A549 (cell line): ENCODE measurements at regions not wholly inside any gene's neighbourhood (a gene's known extent, or its start where the extent isn't known, plus 50 kb on each side); places are given as distances from the start of the nearest gene placed in this dataset.

Source experiments
- ATAC-seq, 2 experiments: fragments of 200-7000 bp in 1 of 2; fragments of >200 bp in 1 of 2; cut with Nextera tagmentation in 1 of 2; cut with Tn5 transposase in 1 of 2; 3 replicates each; pipeline versions ENCODE4 v1.8.0 to v1.9.1; 2018 to 2020; ENCODE audit warnings: mild to moderate bottlenecking in 1 of 2, moderate library complexity in 1 of 2
- CTCF ChIA-PET: fragments of 300-600 bp; sonication (Branson Sonifier 250); formaldehyde crosslinking; extraction: SDS; loops from one replicate; lab custom pipeline; 2021; ENCODE audit warnings: antibody characterized with exemption, inconsistent platforms; lab: Yijun Ruan, JAX
- POLR2A ChIA-PET: fragments of 350-600 bp; formaldehyde crosslinking; extraction: SDS; loops from one replicate; lab custom pipeline; 2021; ENCODE audit warnings: antibody characterized with exemption, inconsistent platforms; lab: Yijun Ruan, JAX
- DNase-seq, 2 experiments: peaks; one replicate each; pipeline versions ENCODE4 v3.0.0 to v3.0.0-alpha.2; 2011 to 2016; ENCODE audit warnings: low read depth in 1 of 2, low spot score in 1 of 2
- FAIRE-seq: peaks from 2 replicates; lab custom pipeline; 2011; peaks lifted over from hg19 to GRCh38; lab: Jason Lieb, UNC
- H3K27ac ChIP-seq, 2 experiments: fragments of >200 bp; sonication (Bioruptor Twin); formaldehyde crosslinking; 3 replicates each; pipeline ENCODE4 v1.5.1; 2016 to 2017
- H3K4me1 ChIP-seq: fragments of >200 bp; sonication (Bioruptor Twin); formaldehyde crosslinking; 3 replicates; pipeline ENCODE4 v1.6.1; 2016
- H3K4me2 ChIP-seq: fragments of >200 bp; sonication (Bioruptor Twin); formaldehyde crosslinking; 3 replicates; pipeline ENCODE4 v1.6.1; 2016
- H3K4me3 ChIP-seq: fragments of >200 bp; sonication (Bioruptor Twin); formaldehyde crosslinking; 3 replicates; pipeline ENCODE4 v1.5.1; 2016
- H3K9me3 ChIP-seq: fragments of >200 bp; sonication (Bioruptor Twin); formaldehyde crosslinking; 3 replicates; pipeline ENCODE4 v1.6.1; 2016
- CBX8 ChIP-seq: fragments of 200-600 bp; sonication (generic); IDR thresholded peaks from 2 replicates; pipeline ENCODE4 v1.6.1; 2016
- EP300 ChIP-seq, 2 experiments: fragments of >200 bp; sonication (Bioruptor Twin); formaldehyde crosslinking; IDR thresholded peaks; 2 replicates in 1 of 2; 3 replicates in 1 of 2; pipeline ENCODE4 v1.6.1; 2016 to 2017
- FOSB ChIP-seq: fragments of 250-450 bp; sonication (Bioruptor Pico); IDR thresholded peaks from 2 replicates; pipeline ENCODE4 v1.5.0; 2020; ENCODE audit warnings: mild to moderate bottlenecking, moderate library complexity
- FOSL2 ChIP-seq, 2 experiments: fragments of 450-650 bp in 1 of 2; fragments of >200 bp in 1 of 2; sonication (Bioruptor Twin) in 1 of 2; formaldehyde crosslinking; IDR thresholded peaks; 2 replicates each; pipeline versions ENCODE4 v1.5.0 to v1.6.1; 2016 to 2020; ENCODE audit warnings: mild to moderate bottlenecking in 1 of 2, moderate library complexity in 1 of 2
- FOXS1 ChIP-seq: fragments of 250-450 bp; sonication (Bioruptor Pico); IDR thresholded peaks from 2 replicates; pipeline ENCODE4 v1.5.0; 2020; ENCODE audit warnings: mild to moderate bottlenecking, moderate library complexity
- GATA3 ChIP-seq: IDR thresholded peaks from 2 replicates; pipeline ENCODE4 v1.6.1; 2012; ENCODE audit warnings: borderline replicate concordance
- HEYL ChIP-seq: fragments of 250-450 bp; sonication (Bioruptor Pico); IDR thresholded peaks from 2 replicates; pipeline ENCODE4 v1.8.0; 2021; ENCODE audit warnings: mild to moderate bottlenecking, moderate library complexity
- HOXA7 ChIP-seq: fragments of 250-450 bp; sonication (Bioruptor Pico); IDR thresholded peaks from 2 replicates; pipeline ENCODE4 v1.5.0; 2020; ENCODE audit warnings: mild to moderate bottlenecking, moderate library complexity
- JUN ChIP-seq, 2 experiments: fragments of >200 bp; sonication (Bioruptor Twin); formaldehyde crosslinking; IDR thresholded peaks; 2 replicates in 1 of 2; 3 replicates in 1 of 2; pipeline ENCODE4 v1.6.1; 2016 to 2017
- JUNB ChIP-seq: fragments of >200 bp; sonication (Bioruptor Twin); formaldehyde crosslinking; IDR thresholded peaks from 2 replicates; pipeline ENCODE4 v1.6.1; 2016
- KDM1A ChIP-seq: fragments of 200-600 bp; sonication (generic); IDR thresholded peaks from 2 replicates; pipeline ENCODE4 v1.6.1; 2016; ENCODE audit warnings: low read depth, mild to moderate bottlenecking
- MAFK ChIP-seq: fragments of 450-650 bp; IDR thresholded peaks from 2 replicates; pipeline ENCODE4 v1.6.1; 2014; ENCODE audit not compliant: partially characterized antibody
- NFE2L2 ChIP-seq: fragments of 150-350 bp; conservative IDR thresholded peaks from 2 replicates; pipeline ENCODE4 v1.6.1; 2014; ENCODE audit warnings: low read length
- NR3C1 ChIP-seq: fragments of >200 bp; sonication (Bioruptor Twin); formaldehyde crosslinking; IDR thresholded peaks from 3 replicates; pipeline ENCODE4 v1.6.1; 2017
- RAD21 ChIP-seq, 2 experiments: fragments of >200 bp in 1 of 2; sonication (Bioruptor Twin) in 1 of 2; formaldehyde crosslinking in 1 of 2; IDR thresholded peaks in 1 of 2; conservative IDR thresholded peaks in 1 of 2; 2 replicates in 1 of 2; 3 replicates in 1 of 2; pipeline ENCODE4 v1.6.1; 2012 to 2018; ENCODE audit warnings: inconsistent platforms in 1 of 2
- RFX5 ChIP-seq: fragments of 450-650 bp; IDR thresholded peaks from 2 replicates; pipeline ENCODE4 v1.7.1; 2014; ENCODE audit warnings: antibody characterized with exemption, mild to moderate bottlenecking, moderate library complexity
- SREBF2 ChIP-seq: fragments of 450-650 bp; IDR thresholded peaks from 2 replicates; pipeline ENCODE4 v1.6.1; 2014; ENCODE audit warnings: mild to moderate bottlenecking, moderate library complexity
- TFCP2L1 ChIP-seq: fragments of 250-450 bp; sonication (Bioruptor Pico); IDR thresholded peaks from 2 replicates; pipeline ENCODE4 v1.5.0; 2021; ENCODE audit warnings: mild to moderate bottlenecking
- TP53 ChIP-seq: fragments of 250-450 bp; sonication (Bioruptor Pico); IDR thresholded peaks from 2 replicates; pipeline ENCODE4 v1.5.0; 2021; ENCODE audit warnings: mild to moderate bottlenecking, moderate library complexity
- ZC3H11A ChIP-seq: fragments of 450-650 bp; IDR thresholded peaks from 2 replicates; pipeline ENCODE4 v1.6.1; 2014; ENCODE audit warnings: antibody characterized with exemption, mild to moderate bottlenecking
- WGBS: methylation state at CpG from one replicate; pipeline ENCODE4 v1.1.6; 2017; ENCODE audit errors: missing lambda C conversion rate; 5-methylcytosine and 5-hydroxymethylcytosine counted together
- TF ChIP-seq, protein P1 (sequence below): fragments of 250-450 bp; sonication (Bioruptor Pico); IDR thresholded peaks from 2 replicates; pipeline ENCODE4 v1.5.0; 2020; ENCODE audit warnings: low read depth, mild to moderate bottlenecking, moderate library complexity
- TF ChIP-seq, protein P2 (sequence below): IDR thresholded peaks from 2 replicates; pipeline ENCODE4 v1.6.1; 2012
- TF ChIP-seq, protein P3 (sequence below): fragments of 250-450 bp; sonication (Bioruptor Pico); IDR thresholded peaks from 2 replicates; pipeline ENCODE4 v1.5.0; 2021; ENCODE audit warnings: mild to moderate bottlenecking, moderate library complexity, borderline replicate concordance
- TF ChIP-seq, protein P4 (sequence below): fragments of >200 bp; sonication (Bioruptor Twin); formaldehyde crosslinking; IDR thresholded peaks from 3 replicates; pipeline ENCODE4 v1.5.1; 2016
- TF ChIP-seq, protein P5 (sequence below): fragments of >200 bp; sonication (Bioruptor Twin); formaldehyde crosslinking; IDR thresholded peaks from 3 replicates; pipeline ENCODE4 v1.6.1; 2016
- TF ChIP-seq, protein P6 (sequence below): fragments of >200 bp; sonication (Bioruptor Twin); formaldehyde crosslinking; IDR thresholded peaks from 2 replicates; pipeline ENCODE4 v1.6.1; 2016

DNA sequence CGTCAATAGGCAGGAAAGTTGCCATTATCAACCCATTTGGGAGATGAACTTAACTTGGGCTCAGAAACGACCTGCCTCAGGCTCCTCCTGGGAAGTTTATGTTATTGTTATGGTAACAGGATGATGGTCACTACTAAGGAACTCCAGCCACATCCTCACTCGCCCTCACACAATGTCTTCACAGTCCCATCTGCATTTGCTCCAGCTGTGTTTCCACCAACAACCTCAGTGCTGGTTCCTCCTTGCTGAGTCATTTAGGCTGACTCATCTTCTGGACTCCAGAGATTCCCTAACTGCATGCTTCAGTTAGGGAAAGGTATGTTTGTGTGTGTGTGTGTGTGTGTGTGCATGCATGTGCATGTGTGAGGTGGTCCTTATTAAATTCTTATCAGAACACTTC is 293.4 kb upstream of the BOD1L1 start:
- 22% methylated on average over 3 of the region's 3 CpGs for WGBS
- FAIRE-seq, result peak; percentile 23
- TF ChIP-seq JUN (IDR thresholded peaks at IDR 0.05), result peak in 1 of 2 experiments; percentile 38; a peak in 1 of 5 replicates
- peak; percentile 95 for TF ChIP-seq MAFK
- TF ChIP-seq, protein P1, sequence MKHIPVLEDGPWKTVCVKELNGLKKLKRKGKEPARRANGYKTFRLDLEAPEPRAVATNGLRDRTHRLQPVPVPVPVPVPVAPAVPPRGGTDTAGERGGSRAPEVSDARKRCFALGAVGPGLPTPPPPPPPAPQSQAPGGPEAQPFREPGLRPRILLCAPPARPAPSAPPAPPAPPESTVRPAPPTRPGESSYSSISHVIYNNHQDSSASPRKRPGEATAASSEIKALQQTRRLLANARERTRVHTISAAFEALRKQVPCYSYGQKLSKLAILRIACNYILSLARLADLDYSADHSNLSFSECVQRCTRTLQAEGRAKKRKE (CRISPR knock-in tag), result peak; percentile 57; the same call in 1 of the 2 replicates
- TF ChIP-seq RAD21 (conservative IDR thresholded peaks at IDR 0.05 in 1 of 2, IDR thresholded peaks at IDR 0.05 in 1 of 2), result peak; percentile 16 to 24; a peak in 1 of 5 replicates
- TF ChIP-seq, protein P2, sequence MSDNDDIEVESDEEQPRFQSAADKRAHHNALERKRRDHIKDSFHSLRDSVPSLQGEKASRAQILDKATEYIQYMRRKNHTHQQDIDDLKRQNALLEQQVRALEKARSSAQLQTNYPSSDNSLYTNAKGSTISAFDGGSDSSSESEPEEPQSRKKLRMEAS, result peak; percentile 78
- TF ChIP-seq EP300 (IDR thresholded peaks at IDR 0.05), result peak in 1 of 2 experiments; percentile 48; a peak in 2 of 5 replicates
- TF ChIP-seq FOXS1, result 0 out of 2 replicates have a peak, but pooled peaks have one; percentile 20
- no peak for TF ChIP-seq CBX8
- TF ChIP-seq, protein P3, sequence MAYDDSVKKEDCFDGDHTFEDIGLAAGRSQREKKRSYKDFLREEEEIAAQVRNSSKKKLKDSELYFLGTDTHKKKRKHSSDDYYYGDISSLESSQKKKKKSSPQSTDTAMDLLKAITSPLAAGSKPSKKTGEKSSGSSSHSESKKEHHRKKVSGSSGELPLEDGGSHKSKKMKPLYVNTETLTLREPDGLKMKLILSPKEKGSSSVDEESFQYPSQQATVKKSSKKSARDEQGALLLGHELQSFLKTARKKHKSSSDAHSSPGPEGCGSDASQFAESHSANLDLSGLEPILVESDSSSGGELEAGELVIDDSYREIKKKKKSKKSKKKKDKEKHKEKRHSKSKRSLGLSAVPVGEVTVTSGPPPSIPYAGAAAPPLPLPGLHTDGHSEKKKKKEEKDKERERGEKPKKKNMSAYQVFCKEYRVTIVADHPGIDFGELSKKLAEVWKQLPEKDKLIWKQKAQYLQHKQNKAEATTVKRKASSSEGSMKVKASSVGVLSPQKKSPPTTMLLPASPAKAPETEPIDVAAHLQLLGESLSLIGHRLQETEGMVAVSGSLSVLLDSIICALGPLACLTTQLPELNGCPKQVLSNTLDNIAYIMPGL, result no peak
- TF ChIP-seq, protein P4, sequence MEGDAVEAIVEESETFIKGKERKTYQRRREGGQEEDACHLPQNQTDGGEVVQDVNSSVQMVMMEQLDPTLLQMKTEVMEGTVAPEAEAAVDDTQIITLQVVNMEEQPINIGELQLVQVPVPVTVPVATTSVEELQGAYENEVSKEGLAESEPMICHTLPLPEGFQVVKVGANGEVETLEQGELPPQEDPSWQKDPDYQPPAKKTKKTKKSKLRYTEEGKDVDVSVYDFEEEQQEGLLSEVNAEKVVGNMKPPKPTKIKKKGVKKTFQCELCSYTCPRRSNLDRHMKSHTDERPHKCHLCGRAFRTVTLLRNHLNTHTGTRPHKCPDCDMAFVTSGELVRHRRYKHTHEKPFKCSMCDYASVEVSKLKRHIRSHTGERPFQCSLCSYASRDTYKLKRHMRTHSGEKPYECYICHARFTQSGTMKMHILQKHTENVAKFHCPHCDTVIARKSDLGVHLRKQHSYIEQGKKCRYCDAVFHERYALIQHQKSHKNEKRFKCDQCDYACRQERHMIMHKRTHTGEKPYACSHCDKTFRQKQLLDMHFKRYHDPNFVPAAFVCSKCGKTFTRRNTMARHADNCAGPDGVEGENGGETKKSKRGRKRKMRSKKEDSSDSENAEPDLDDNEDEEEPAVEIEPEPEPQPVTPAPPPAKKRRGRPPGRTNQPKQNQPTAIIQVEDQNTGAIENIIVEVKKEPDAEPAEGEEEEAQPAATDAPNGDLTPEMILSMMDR, result no peak
- TF ChIP-seq HOXA7 (CRISPR knock-in tag), result no peak
- peak; percentile 69 for TF ChIP-seq NFE2L2
- no peak for TF ChIP-seq NR3C1
- TF ChIP-seq, protein P5, sequence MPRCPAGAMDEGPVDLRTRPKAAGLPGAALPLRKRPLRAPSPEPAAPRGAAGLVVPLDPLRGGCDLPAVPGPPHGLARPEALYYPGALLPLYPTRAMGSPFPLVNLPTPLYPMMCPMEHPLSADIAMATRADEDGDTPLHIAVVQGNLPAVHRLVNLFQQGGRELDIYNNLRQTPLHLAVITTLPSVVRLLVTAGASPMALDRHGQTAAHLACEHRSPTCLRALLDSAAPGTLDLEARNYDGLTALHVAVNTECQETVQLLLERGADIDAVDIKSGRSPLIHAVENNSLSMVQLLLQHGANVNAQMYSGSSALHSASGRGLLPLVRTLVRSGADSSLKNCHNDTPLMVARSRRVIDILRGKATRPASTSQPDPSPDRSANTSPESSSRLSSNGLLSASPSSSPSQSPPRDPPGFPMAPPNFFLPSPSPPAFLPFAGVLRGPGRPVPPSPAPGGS, result 0 out of 3 replicates have a peak, but pooled peaks have one; percentile 21
- TF ChIP-seq GATA3, result peak; percentile 72; the same call in 1 of the 2 replicates
- peak; percentile 70 for TF ChIP-seq FOSL2 (IDR thresholded peaks at IDR 0.05)
- TF ChIP-seq FOSL2 (CRISPR knock-in tag; IDR thresholded peaks at IDR 0.05), result peak; percentile 93
- TF ChIP-seq JUNB, result peak; percentile 85
- TF ChIP-seq HEYL (CRISPR knock-in tag), result no peak
- Histone ChIP-seq H3K27ac (peak overlapping the region; percentile 79 to 87), H3K9me3 (no peaks in the 10 kb centered on the region), H3K4me3 (no peak overlapping the region), H3K4me2 (peak overlapping the region; percentile 30), H3K4me1 (peaks cover 31% of the 10 kb centered on the region)
- peak; percentile 97 to 98 for ATAC-seq
- ChIA-PET POLR2A (interaction anchor here (1.0 to 1.6 kb wide), 2 partner anchors 13 to 68 kb away, joined by 4 to 5 read pairs; no protein-coding TSS in a partner anchor), CTCF (interaction anchor here (0.9 to 2.2 kb wide), 3 partner anchors 14 to 275 kb away, joined by 3 to 11 read pairs (median 4); no protein-coding TSS in a partner anchor)
- peak; percentile 70 to 93 for DNase-seq

DNA sequence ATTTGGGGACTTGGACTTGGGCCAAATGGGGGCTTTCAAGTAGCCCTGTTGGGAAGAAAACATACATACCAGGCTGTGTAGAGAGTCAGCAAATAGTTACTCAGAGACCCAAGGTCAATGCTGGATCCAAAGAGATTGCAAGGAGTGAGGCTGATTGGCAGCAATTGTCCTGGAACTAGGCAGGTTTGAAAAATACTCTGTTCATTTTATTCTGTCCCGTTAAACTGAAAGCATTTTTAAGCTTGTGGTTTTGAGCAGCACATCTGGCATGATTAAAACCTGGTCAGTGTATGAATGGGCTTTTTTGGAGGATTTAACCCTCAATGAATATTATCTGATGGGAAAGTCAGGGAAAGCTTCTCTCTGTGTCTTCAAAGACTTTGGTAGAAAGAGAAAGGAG is 294.3 kb upstream of the BOD1L1 start:
- H3K9me3 ChIP-seq, result no peaks in the 10 kb centered on the region
- peak overlapping the region; percentile 30; the same call in 2 of the 3 replicates for H3K4me2 ChIP-seq
- ATAC-seq (no peak), FAIRE-seq (no peak), DNase-seq (no peak)
- peaks cover 31% of the 10 kb centered on the region for H3K4me1 ChIP-seq
- 38% methylated on average over 1 of the region's 1 CpG for WGBS
- ChIA-PET CTCF (interaction anchor here (0.9 to 2.2 kb wide), 3 partner anchors 15 to 276 kb away, joined by 3 to 11 read pairs (median 4); no protein-coding TSS in a partner anchor), POLR2A (interaction anchor here (1.6 kb wide), 1 partner anchor 14 kb away, joined by 5 read pairs; no protein-coding TSS in a partner anchor)
- no peak overlapping the region for H3K4me3 ChIP-seq
- TF ChIP-seq, protein P4, result no peak
- TF ChIP-seq TP53 (CRISPR knock-in tag), result no peak
- TF ChIP-seq SREBF2, result no peak
- TF ChIP-seq FOSB (CRISPR knock-in tag), result no peak
- TF ChIP-seq ZC3H11A, result no peak
- no peak for TF ChIP-seq TFCP2L1
- no peak for TF ChIP-seq KDM1A
- TF ChIP-seq, protein P6, sequence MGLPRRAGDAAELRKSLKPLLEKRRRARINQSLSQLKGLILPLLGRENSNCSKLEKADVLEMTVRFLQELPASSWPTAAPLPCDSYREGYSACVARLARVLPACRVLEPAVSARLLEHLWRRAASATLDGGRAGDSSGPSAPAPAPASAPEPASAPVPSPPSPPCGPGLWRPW, result no peak
- TF ChIP-seq RFX5, result no peak
- no peak for TF ChIP-seq RAD21 (conservative IDR thresholded peaks at IDR 0.05 in 1 of 2, IDR thresholded peaks at IDR 0.05 in 1 of 2)
- TF ChIP-seq, protein P2, result no peak
- TF ChIP-seq, all 56 proteins: peak for 0
- peak overlapping the region; percentile 79 to 87 for H3K27ac ChIP-seq
